NOMO-1 treated with dmso at 0.1 percent for 144 hours (cell line): ENCODE measurements at regions not wholly inside any gene's neighbourhood (a gene's known extent, or its start where the extent isn't known, plus 50 kb on each side); places are given as distances from the start of the nearest gene placed in this dataset.
"Not testable (repeated sequence)": the region's sequence is repeated elsewhere in the genome, so short reads cannot be mapped to it uniquely, and the experiment has no call there.

Experiments
- DNase-seq: peaks from one replicate; lab custom pipeline; 2025; ENCODE audit not compliant: unreplicated experiment; lab: John Stamatoyannopoulos, UW

DNA sequence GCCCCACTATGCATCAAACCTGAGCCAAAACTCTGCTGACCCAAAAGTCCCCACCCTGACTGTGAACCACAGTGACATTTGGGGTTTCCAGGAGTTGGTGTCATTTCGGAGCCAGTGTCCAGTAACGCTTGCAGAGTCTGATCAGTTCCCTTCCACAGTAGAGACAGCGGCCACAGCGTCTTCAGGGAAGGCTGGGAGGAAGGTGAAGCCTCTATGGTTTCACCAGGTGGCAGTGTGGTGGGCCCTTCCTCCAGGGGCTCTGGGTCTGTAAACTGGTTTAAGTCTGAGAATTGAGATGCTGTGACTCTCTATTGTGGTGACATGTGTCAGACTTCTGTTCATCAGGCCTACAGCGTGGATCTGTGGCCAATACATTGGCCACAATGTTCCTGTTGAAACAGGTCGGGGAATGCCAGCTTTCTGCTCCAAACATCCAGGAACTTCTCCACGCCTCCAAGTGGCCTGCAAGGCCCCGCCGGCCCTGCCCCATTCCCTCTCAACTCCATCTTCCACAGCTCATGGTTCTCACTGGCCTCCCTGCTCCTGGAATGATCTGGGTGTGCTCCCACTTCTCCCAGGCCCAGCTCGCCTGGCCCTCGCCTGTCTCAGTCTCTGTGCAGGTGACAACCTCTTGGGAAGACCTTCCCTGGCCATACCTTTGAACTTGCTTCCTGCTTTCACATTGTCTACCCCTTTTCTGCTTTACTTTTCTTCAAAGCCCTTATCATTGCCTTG lies 124.5 kb upstream of the FAM20C start:
- DNase-seq = no peak

DNA sequence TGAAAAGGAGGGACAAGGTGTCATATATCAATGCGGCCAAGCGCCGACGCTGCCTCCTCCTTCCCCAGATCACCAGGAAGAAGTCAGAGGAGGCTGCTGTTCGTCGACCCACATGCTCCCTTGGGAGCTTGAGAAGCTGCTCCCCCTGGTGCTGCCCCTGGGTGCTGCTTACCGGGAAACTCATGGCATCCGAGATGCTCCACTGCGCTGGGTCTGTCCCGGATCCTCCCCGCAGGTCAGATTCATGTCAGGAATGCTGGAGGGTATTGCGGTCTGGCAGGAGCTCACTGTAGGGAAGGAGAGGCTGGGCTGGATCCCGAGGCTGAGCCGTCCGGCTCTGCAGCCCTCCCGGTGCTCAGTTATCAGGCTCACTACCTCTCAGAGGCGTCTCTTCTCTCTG lies 123.7 kb upstream of the FAM20C start:
- DNase-seq = no peak

DNA sequence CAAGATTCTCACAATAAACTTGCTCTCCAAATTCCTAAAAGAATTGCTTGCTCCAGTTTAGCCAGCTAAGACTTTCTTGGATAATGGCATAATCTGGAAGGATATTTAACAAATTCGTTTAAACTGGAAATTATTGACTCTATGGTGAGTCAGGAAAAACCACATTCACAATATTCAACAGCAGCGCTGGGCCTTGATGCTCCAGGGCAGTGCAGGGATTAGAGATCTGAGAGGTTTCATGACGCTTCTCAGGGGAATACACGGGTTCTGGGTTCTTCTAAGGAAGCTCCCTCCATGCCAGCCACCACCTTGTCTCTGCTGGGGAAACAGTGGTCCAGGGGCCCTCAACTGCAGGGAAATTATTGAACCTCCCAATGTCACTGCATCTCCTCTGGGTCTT lies 123.3 kb upstream of the FAM20C start:
- not testable (repeated sequence) for DNase-seq

DNA sequence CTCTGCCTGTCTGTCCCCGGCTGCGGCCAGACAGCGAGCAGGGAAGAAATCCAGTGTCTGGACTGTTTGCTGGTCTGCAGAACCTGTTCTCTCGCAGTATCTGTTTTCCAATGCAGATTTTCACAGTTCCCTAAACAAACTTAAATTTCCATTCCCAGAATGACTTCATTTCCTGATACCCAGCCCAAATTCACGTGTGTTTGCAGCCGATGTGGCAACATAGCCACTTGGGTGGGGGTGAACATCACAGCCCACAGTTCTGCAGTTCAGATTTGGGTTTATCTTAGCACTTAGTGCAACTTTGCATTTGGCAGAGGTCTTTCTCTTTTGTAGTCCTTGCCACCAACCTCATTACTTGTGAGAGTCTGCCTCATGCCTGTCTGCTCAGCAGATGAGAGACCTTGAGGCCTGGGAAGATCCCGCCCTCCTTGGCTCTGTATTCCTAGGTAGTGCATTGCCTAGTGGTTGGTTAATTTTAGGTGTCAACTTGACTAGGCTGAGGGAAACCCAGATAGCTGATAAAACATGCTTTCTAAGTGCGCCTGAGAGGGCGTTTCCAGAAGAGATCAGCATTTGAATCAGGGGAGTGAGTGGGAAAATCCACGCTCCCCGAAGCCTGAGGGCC lies 122.8 kb upstream of the FAM20C start:
- DNase-seq = not testable (repeated sequence)

DNA sequence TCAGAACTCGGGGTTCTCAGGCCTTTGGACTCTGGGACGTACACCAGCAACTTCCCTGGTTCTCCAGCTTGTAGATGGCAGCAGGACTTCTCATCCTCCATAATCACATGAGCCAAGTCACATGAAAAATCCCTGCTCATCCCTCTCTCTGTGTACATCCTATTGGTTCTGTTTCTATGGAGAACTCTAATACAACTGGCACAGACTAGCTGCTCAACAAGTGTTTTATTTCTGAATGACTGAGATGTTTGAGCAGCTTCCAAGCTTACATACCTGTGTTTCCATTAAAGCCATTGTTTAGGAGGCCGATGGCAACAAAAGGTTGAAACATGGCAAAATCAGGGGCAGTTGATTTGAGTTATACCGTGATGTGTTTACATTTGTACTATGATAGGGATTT lies 122.2 kb upstream of the FAM20C start:
- DNase-seq = not testable (repeated sequence)

DNA sequence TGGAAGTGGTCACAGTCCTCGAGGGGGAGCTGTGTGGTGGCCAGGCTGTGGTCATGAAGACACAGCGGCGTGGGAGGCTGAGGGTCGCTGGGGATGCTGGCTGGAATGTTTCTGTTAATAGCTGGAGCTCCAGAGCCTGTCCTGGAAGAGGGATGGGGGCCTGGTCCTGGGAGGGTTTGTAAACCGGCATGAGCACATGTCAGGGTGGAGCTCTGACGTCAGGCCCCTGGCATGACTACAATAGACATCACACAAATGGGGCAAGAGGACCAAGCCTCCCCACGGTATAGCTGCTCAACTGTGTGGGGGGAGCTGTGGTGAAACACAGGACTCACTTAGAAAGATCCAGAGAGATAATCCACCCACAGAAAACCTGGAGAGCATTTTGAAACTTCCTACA lies 121.4 kb upstream of the FAM20C start:
- DNase-seq = not testable (repeated sequence)

DNA sequence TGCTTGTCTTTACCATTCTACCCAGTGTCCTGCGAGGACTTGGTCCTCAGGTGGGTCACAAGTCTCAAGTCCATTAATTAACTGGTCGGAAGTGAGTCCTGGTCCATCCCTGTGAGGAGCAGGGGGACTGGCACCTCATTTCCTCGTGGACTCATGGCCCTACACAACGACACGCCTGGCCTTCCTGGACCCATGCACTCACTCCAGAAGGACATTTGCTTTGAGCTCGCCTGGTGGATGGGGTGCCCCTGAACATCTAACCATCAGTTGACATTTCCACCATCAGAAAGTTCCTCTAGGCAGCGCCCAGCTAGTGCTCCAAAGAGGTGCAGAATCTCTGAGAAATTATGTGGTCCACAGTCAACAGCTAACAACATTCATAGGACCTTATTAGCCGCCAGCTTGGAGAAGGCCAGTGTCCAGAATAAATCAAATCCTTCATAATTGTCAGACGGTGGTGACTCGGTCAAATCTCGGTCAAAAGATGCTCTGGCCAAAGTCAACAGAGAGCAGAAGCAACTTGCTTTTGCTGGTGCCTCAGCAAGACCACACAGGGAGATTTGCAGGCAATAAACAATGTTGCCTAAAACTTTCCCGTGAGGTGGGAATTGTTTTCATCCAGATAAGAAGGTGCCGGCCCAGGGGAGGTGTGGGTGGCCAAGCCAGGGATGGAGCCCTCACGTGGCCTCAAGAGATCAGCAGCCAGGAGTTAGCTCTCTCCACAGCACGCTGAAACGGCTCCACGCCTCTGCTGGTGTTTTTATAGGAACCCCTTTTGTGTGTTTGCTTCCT lies 119.9 kb upstream of the FAM20C start:
- DNase-seq = not testable (repeated sequence)

DNA sequence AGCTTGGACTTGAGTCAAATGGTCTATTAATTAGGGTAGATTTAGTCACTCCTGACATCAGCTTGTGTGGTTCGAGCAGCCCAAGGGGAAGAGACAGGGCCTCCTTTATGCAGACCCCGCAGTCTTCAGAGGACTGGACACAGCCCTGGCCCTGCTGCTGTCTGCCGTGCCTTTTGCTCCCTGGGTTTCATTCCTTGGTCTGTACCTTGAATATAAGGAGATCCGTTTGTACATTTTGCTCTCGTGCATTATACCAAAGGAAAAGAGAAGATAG lies 119.4 kb upstream of the FAM20C start:
- not testable (repeated sequence) for DNase-seq

DNA sequence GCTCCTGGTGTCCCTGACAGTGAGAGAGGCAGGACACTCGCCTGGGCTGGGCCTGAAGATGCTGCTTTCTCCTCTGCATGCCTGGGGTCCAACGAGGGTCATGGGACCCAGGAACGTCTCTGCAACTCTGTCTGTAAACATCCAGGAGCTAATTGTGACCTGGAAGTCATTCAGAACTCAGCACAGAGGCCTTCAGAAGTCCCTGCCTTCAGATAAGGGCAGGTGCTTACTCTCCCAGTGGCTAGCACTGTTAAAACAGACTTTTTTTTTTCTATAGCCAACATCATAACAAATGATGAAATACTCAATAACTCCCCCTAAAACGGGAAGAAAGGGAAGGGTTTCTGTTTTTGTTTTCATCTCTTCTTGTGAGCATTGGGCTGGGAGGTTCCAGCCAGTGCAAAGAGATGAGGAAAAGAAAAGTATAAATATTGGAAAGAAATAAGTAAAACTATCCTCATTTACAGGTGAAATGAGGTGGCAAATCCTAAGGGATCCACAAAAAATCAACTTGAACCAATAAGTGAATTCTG lies 118.3 kb upstream of the FAM20C start:
- not testable (repeated sequence) for DNase-seq

DNA sequence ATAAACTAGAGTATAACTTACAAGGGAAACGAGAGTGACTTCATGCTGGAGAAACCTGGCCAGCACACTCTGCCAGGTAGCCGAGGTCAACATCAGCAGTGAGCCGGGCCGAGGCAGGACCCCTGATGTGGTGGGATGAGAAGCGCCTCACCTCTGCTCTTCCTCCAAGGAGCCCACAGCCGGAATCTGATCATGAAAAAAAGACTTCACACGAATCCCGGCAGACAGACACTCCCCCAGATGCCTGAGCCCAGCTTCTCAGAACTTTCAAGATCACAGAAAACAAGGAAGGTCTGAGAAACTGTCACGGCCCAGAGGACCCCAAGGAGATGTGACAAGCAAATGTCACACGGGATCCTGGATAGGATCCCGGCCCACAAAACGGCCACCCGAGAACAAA lies 116.9 kb upstream of the FAM20C start:
- not testable (repeated sequence) for DNase-seq

DNA sequence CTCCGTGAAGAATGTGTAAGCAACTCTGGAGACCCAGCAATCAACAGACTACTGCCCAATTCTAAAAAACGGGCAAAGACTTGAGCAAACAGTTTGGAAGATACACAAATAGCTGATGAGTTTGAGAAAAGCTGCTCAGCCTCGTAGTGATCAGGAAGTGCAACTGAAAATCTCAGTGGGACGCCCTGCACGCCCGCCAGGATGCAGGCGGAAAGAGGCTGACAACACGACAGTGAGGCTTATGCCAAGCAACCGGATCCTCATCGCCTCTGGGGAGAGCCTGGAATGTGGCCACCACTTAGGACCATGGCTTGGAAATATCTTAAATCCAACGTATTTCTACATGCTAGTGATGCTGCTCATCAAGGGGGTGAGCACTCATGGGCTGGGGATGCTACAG lies 116.2 kb upstream of the FAM20C start:
- not testable (repeated sequence) for DNase-seq

DNA sequence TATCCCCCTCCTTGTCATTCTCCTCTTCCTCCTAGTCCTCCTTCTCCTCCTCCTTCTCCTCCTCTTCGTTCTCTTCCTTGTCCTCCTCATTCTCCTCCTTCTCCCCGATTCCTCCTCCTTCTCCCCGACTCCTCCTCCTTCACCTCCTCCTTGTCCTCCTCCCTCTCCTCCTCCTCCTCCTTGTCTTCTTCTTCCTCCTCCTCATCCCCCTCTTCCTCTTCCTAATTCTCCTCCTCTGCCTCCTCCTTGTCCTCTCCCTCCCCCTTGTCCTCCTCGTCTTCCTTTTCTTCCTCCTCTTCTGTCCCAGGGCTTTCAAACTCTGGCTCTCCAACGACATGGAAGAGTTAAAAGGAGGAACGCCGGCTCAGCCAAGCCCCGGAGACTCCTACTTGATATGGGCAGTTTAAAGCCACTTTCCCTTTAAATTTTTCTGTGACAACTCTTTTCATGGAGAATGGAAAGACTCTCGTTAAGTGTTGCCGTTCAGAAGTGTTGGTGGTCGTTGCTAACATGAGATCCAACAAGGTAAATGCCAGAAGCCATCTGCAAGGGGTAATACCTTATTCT lies 115.5 kb upstream of the FAM20C start:
- DNase-seq = not testable (repeated sequence)

DNA sequence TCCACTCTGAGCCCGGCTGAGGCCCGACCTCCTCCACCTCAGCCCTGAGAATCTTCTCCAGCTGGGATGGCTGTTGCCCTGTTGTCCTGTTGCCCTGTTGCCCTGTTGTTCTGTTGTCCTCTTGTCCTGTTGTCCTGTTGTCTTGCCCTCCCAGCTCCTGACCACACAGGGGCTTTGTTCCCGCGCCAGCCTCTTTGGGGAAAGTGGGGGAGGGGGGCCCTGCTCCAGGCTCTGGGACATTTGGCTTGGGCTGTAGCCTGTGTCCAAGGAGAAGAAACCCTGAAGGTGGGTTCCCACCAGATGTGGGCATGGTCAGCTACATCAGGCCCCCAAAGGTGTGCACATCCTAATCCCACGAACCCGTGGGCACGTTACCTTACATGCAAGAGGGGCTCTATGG lies 113.5 kb upstream of the FAM20C start:
- not testable (repeated sequence) for DNase-seq

DNA sequence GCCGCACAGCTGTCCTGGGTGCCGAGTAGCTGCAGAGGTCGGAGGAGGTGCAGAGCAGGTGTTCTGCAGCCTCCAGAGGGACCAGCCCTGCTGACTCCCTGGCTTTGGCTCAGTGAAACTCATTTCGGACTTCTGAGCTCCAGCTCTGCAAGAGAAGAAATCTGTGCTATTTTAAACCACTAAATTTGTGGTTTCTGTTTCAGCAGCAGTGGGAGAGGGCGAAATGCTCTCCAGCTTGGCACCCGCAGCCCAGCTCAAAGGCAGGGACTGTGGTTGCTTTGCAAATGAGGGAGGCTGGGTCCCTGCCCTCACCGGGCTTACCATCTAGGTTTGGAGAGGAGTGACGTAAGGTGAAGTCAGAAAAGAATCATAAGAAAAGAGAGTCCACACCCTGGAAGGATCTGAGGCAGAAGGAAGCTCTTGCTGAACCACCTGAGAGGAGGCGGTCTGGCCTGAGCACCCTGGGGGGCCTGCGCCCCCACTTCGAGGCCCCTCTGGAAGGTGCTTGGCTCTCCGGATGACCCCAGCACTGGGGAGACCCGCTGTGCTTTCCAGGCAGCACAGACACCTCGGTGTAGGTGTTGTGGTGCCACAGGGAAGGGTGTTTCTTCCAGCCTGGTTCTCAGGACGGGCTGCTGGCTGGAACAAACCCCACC lies 112.8 kb upstream of the FAM20C start:
- DNase-seq = not testable (repeated sequence)

DNA sequence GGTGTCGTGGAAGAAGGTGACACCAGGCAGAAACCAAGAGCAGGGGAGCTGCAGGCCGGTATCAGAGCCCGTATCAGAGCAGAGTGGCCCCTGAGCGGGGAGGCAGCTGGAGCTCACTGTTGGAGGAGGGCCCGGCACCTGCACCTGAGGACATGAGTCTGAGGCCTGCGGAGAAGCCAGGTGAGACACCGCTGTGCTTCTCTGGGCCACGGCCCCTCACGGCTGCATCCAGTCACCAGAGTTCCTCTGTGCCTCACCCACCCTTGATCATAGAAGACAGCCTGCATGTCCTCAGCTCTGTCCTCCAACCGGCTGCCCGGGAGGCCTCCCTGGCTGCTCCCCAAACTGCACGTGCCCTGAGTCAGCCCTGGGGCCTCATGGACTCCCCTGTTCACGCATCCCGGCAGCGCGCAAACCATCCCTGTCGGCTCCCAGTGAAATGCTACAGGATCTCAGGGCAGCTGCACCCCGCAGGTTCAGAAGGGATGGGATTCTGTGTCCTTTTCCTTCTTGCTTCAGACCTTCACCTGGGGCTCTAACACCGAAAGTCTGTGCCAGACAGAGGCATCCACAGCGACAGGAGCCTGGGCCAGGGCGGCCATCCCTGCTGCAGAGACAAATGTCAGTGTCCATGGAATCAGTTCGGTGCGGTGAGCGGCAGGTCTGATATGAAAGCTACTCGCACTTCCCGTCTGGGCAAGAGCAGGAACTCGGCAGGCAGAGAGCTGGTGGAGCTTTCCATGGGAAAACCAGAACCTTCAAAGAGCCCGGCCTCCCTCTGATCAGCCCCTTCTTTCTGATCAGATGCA lies 111.9 kb upstream of the FAM20C start:
- no peak for DNase-seq

DNA sequence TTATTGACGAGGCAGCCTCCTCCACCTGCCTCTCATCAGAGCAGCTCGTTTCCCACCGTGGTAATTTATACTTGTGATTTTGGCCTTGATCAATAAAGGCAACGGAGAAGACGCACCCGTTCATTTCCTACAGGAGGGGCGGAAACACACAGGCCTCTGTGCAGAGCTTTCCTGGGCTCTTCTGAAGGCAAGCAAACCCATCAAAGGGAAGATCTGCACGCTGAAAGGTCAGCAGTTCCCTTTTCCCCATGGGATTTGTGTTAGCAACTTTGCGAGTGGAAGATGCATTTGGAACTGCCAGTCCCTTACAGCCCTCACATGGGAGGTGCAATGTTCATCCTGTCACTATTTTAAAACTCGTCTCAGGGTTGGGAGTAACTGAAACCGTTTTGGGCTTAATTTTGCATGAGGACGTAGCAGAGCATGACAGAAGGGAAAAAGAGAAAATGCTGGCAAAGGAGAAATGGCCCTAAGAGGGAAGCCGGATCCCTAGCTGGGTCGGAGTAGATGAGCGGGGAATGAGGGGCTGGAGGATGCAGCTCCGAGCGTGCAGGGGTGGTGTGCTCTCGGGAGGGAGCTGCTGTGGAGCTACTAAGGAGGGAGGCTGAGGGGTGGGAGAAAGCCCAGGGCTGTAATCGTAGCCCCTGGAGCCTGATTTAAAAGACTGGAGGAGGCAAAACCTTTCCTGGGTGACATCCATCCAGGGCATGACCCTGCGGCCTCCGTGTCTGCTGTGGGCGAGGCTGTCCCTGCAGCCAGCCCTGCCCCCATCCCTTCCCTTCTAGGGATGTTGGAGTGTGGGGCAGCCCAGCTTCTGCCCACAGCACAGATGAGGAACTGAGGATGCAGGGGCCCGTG lies 111.1 kb upstream of the FAM20C start:
- DNase-seq = no peak

DNA sequence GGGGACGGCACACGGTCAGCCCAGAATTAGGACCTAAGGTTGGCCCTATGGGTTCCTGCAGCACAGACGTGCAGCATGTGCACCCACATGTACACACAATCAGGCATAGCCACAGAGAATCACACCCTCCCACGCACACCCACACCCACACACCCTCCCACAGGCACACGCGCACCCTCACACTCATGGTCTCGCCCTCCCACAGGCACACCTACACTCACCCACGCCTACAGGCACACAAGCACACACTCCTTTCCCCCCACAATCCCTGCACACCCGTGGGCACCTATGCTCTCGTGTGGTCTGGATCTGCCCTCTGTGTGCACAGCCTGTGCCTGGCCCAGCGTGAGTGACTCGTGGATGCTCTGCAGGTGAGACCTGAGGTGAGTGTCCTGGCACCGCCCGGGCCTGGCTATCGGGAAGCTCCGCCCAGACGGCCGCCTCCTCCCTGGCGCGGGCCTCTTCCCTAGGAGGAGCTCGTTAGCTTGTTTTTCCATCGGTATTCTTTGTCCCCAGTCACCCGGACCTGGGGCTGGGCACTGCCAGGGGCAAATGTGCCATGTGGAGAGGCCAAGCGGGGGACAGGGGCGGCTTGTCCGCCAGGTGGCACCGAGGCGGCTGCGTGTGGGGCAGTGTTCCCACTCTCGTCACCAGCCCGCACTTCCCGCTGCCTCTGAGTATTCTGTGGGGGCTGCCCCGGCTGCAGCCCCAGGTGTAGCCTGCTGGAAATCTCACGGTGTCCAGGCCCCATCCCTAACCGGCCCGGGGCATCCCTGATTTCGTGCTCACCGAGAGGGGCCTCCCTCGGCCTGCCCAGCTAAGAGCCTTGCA lies 110.2 kb upstream of the FAM20C start:
- DNase-seq = no peak

DNA sequence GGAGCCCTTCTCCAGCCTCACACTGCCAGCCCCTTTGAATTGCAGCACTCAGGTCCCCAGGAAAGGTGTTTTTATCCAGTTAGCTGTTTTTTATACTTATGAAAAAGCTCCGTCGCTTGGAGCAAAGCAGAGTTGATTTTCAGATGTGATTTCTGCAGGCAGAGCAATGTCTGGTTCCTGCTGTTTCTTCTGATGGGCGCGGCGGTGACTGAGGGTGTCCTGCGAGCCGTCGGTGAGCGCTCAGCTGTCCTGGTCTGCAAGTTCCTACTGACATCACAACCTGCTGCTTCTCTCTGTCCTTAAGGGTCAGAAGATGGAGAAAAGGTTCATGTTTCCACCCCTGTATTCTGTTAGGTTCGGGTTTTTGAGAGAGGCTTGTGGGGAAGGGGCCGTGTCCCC lies 109.6 kb upstream of the FAM20C start:
- no peak for DNase-seq
